HepG2 (cell line): ENCODE measurements at regions not wholly inside any gene's neighbourhood (a gene's known extent, or its start where the extent isn't known, plus 50 kb on each side); places are given as distances from the start of the nearest gene placed in this dataset.
A peak's percentile ranks its signal among the peaks of the same experiment; 100 is the strongest.

ENCODE experiments used
- GMEB1 ChIP-seq: sonication (generic); formaldehyde crosslinking; IDR thresholded peaks from 2 replicates; pipeline ENCODE4 v1.5.1; 2020; ENCODE audit warnings: missing genetic modification reagents, mild to moderate bottlenecking, borderline replicate concordance
- HHEX ChIP-seq: IDR thresholded peaks from 2 replicates; pipeline ENCODE4 v1.6.1; 2016; ENCODE audit warnings: control low read depth
- HMG20B ChIP-seq: conservative IDR thresholded peaks from 2 replicates; pipeline ENCODE4 v1.6.1; 2016; ENCODE audit warnings: missing genetic modification reagents, missing compliant biosample characterization
- ISL2 ChIP-seq: sonication (generic); formaldehyde crosslinking; IDR thresholded peaks from 2 replicates; pipeline ENCODE4 v1.5.0; 2020; ENCODE audit warnings: missing genetic modification reagents
- JUNB ChIP-seq: sonication (generic); formaldehyde crosslinking; IDR thresholded peaks from 2 replicates; pipeline ENCODE4 v1.8.0; 2022; ENCODE audit warnings: missing genetic modification reagents, mild to moderate bottlenecking, borderline replicate concordance
- MIER2 ChIP-seq: IDR thresholded peaks from 2 replicates; pipeline ENCODE4 v1.6.1; 2016; ENCODE audit warnings: missing biosample characterization, missing genetic modification reagents
- MIXL1 ChIP-seq: IDR thresholded peaks from 2 replicates; pipeline ENCODE4 v1.6.1; 2016
- NR2F6 ChIP-seq, 2 experiments: IDR thresholded peaks; 2 replicates each; pipeline ENCODE4 v1.6.1; 2016; ENCODE audit warnings: antibody characterized with exemption in 1 of 2, mild to moderate bottlenecking in 1 of 2
- REPIN1 ChIP-seq: sonication (generic); formaldehyde crosslinking; IDR thresholded peaks from 2 replicates; pipeline ENCODE4 v1.8.0; 2022; ENCODE audit warnings: missing genetic modification reagents, low read depth, mild to moderate bottlenecking, borderline replicate concordance
- RFXANK ChIP-seq: IDR thresholded peaks from 2 replicates; pipeline ENCODE4 v1.6.1; 2016
- SOX6 ChIP-seq, 2 experiments: fragments of 450-650 bp in 1 of 2; sonication (generic) in 1 of 2; formaldehyde crosslinking in 1 of 2; IDR thresholded peaks; 2 replicates each; pipeline versions ENCODE4 v1.4.0 to v1.6.1; 2017 to 2020; ENCODE audit warnings: antibody characterized with exemption in 1 of 2, mild to moderate bottlenecking in 1 of 2, missing genetic modification reagents in 1 of 2
- SSRP1 ChIP-seq: IDR thresholded peaks from 2 replicates; pipeline ENCODE4 v1.6.1; 2016; ENCODE audit warnings: control low read depth
- XRCC5 ChIP-seq: fragments of 200-400 bp; formaldehyde crosslinking; optimal IDR thresholded peaks from 2 replicates; pipeline ENCODE3; 2017; ENCODE audit warnings: mild to moderate bottlenecking, low read length
- ZBTB3 ChIP-seq: sonication (generic); formaldehyde crosslinking; IDR thresholded peaks from 2 replicates; pipeline ENCODE4 v1.4.0; 2020; ENCODE audit warnings: low read depth, mild to moderate bottlenecking, moderate library complexity, missing genetic modification reagents, borderline replicate concordance
- ZFP36 ChIP-seq: fragments of 150-350 bp; IDR thresholded peaks from 2 replicates; pipeline ENCODE4 v1.6.1; 2018; ENCODE audit warnings: borderline replicate concordance, low read length, low read depth; ENCODE audit not compliant: partially characterized antibody
- ZKSCAN1 ChIP-seq: fragments of 150-350 bp; IDR thresholded peaks from 2 replicates; pipeline ENCODE4 v1.6.1; 2014; ENCODE audit warnings: low read length
- ZNF317 ChIP-seq: sonication (generic); formaldehyde crosslinking; IDR thresholded peaks from 2 replicates; pipeline ENCODE4 v1.5.0; 2020; ENCODE audit warnings: mild to moderate bottlenecking, missing genetic modification reagents
- ZNF614 ChIP-seq: IDR thresholded peaks from 2 replicates; pipeline ENCODE4 v1.6.1; 2018; ENCODE audit warnings: missing biosample characterization, missing genetic modification reagents, inconsistent platforms, borderline replicate concordance
- TF ChIP-seq, protein P1 (sequence below), 2 experiments: sonication (generic) in 1 of 2; formaldehyde crosslinking in 1 of 2; IDR thresholded peaks; 2 replicates each; pipeline versions ENCODE4 v1.4.0 to v1.6.1; 2016 to 2020; ENCODE audit warnings: borderline replicate concordance in 1 of 2, low read depth in 1 of 2, mild to moderate bottlenecking in 1 of 2, missing genetic modification reagents in 1 of 2
- TF ChIP-seq, protein P2 (sequence below): IDR thresholded peaks from 2 replicates; pipeline ENCODE4 v1.6.1; 2012; ENCODE audit warnings: low read depth, low read length, improper control_type of control experiment
- TF ChIP-seq, protein P3 (sequence below): fragments of 450-650 bp; IDR thresholded peaks from 2 replicates; pipeline ENCODE4 v1.6.1; 2016

DNA sequence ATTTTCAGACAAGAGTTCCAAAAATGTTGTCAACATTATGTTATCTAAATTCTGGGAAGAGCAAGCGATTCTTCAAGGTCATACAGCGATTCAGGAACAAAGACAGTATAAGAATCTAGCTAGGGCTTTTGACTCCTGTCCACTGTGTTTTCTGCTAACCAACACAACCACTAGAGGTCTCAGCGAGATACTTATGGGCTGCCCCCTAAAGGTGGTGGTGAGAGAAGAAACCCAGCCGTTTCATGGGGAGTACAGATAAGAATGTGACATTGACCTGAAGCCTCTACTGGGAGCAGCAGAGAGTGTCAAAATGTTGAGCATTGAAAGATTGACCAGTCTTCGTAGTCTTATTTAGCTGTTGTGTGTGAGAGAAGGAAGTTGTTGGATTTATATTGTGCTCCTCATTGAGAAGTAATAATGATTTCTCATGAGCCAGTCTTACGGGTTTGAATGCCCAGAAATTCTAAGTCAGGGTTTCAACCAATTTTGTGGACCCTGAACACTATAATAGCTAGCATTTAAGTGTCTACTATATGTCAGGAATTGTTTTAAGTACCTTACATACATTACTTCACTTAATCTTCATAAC lies 168.3 kb downstream of the SPRY1 start (continued):
- TF ChIP-seq, protein P1, sequence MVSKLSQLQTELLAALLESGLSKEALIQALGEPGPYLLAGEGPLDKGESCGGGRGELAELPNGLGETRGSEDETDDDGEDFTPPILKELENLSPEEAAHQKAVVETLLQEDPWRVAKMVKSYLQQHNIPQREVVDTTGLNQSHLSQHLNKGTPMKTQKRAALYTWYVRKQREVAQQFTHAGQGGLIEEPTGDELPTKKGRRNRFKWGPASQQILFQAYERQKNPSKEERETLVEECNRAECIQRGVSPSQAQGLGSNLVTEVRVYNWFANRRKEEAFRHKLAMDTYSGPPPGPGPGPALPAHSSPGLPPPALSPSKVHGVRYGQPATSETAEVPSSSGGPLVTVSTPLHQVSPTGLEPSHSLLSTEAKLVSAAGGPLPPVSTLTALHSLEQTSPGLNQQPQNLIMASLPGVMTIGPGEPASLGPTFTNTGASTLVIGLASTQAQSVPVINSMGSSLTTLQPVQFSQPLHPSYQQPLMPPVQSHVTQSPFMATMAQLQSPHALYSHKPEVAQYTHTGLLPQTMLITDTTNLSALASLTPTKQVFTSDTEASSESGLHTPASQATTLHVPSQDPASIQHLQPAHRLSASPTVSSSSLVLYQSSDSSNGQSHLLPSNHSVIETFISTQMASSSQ (IDR thresholded peaks at IDR 0.05; ENCODE audit: low read depth), result no peak
- TF ChIP-seq, protein P1 (CRISPR knock-in tag; IDR thresholded peaks at IDR 0.05; ENCODE audit: borderline replicate concordance), result peak; percentile 33; the same call in 1 of the 2 replicates
- TF ChIP-seq ZBTB3 (no peak), XRCC5 (peak; percentile 58), HMG20B (CRISPR knock-in tag) (0 out of 2 replicates have a peak, but pooled peaks have one; percentile 50), MIXL1 (peak; percentile 77), ISL2 (CRISPR knock-in tag) (0 out of 2 replicates have a peak, but pooled peaks have one; percentile 41), SSRP1 (CRISPR knock-in tag) (0 out of 2 replicates have a peak, but pooled peaks have one; percentile 70), MIER2 (peak; percentile 60; the same call in 1 of the 2 replicates), GMEB1 (CRISPR knock-in tag) (peak; percentile 20; the same call in 1 of the 2 replicates), RFXANK (CRISPR knock-in tag) (no peak), ZKSCAN1 (0 out of 2 replicates have a peak, but pooled peaks have one; percentile 44), JUNB (CRISPR knock-in tag) (no peak), NR2F6 (IDR thresholded peaks at IDR 0.05) (peak; percentile 50; the same call in 1 of the 2 replicates), NR2F6 (CRISPR knock-in tag; IDR thresholded peaks at IDR 0.05) (peak; percentile 74), ZNF614 (peak; percentile 88), REPIN1 (peak; percentile 63; the same call in 1 of the 2 replicates), ZFP36 (peak; percentile 37), SOX6 (IDR thresholded peaks at IDR 0.05) (no peak), SOX6 (CRISPR knock-in tag; IDR thresholded peaks at IDR 0.05) (peak; percentile 80), HHEX (CRISPR knock-in tag) (no peak), ZNF317 (no peak)
- TF ChIP-seq, protein P2, sequence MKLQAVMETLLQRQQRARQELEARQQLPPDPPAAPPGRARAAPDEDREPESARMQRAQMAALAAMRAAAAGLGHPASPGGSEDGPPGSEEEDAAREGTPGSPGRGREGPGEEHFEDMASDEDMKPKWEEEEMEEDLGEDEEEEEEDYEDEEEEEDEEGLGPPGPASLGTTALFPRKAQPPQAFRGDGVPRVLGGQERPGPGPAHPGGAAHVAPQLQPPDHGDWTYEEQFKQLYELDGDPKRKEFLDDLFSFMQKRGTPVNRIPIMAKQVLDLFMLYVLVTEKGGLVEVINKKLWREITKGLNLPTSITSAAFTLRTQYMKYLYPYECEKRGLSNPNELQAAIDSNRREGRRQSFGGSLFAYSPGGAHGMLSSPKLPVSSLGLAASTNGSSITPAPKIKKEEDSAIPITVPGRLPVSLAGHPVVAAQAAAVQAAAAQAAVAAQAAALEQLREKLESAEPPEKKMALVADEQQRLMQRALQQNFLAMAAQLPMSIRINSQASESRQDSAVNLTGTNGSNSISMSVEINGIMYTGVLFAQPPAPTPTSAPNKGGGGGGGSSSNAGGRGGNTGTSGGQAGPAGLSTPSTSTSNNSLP, result peak; percentile 72
- TF ChIP-seq, protein P3, sequence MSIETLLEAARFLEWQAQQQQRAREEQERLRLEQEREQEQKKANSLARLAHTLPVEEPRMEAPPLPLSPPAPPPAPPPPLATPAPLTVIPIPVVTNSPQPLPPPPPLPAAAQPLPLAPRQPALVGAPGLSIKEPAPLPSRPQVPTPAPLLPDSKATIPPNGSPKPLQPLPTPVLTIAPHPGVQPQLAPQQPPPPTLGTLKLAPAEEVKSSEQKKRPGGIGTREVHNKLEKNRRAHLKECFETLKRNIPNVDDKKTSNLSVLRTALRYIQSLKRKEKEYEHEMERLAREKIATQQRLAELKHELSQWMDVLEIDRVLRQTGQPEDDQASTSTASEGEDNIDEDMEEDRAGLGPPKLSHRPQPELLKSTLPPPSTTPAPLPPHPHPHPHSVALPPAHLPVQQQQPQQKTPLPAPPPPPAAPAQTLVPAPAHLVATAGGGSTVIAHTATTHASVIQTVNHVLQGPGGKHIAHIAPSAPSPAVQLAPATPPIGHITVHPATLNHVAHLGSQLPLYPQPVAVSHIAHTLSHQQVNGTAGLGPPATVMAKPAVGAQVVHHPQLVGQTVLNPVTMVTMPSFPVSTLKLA, result no peak
